ENCODE measurements at regions not wholly inside any gene's neighbourhood (a gene's known extent, or its start where the extent isn't known, plus 50 kb on each side); places are given as distances from the start of the nearest gene placed in this dataset.

GRCh38 chr9:89983411-89983810 is 378.6 kb downstream of the GADD45G start:
- no peak for DNase-seq

- no peak for DNase-seq
Observed at GRCh38 chr9:89984214-89984613, 379.4 kb downstream of the GADD45G start.

GRCh38 chr9:89985068-89985467 is 380.3 kb downstream of the GADD45G start:
- DNase-seq = no peak

GRCh38 chr9:89986190-89986589 is 381.4 kb downstream of the GADD45G start:
- peak; percentile 54 for DNase-seq

GRCh38 chr9:89988458-89988857 is 383.6 kb downstream of the GADD45G start:
- no peak for DNase-seq

- no peak for DNase-seq
Observed at GRCh38 chr9:89991204-89991790, 386.5 kb downstream of the GADD45G start.

GRCh38 chr9:89992326-89993198 is 387.8 kb downstream of the GADD45G start:
- no peak for DNase-seq

GRCh38 chr9:89993678-89994630 is 389.1 kb downstream of the GADD45G start:
- DNase-seq = no peak

- DNase-seq = no peak
Observed at GRCh38 chr9:89994988-89995613, 390.3 kb downstream of the GADD45G start.

GRCh38 chr9:89996116-89996515 is 391.3 kb downstream of the GADD45G start:
- no peak for DNase-seq

- peak; percentile 12 for DNase-seq
Observed at GRCh38 chr9:89996773-89997172, 392.0 kb downstream of the GADD45G start.

GRCh38 chr9:89998633-89999032 is 393.8 kb downstream of the GADD45G start:
- DNase-seq = no peak

- no peak for DNase-seq
Observed at GRCh38 chr9:89999176-89999533, 394.3 kb downstream of the GADD45G start.

- DNase-seq = peak; percentile 76
Observed at GRCh38 chr9:89999534-90000370, 394.9 kb downstream of the GADD45G start.

GRCh38 chr9:90000925-90001324 is 396.1 kb downstream of the GADD45G start:
- DNase-seq = no peak

- DNase-seq = no peak
Observed at GRCh38 chr9:90001747-90002146, 396.9 kb downstream of the GADD45G start.

- DNase-seq = no peak
Observed at GRCh38 chr9:90002397-90003271, 397.8 kb downstream of the GADD45G start.

GRCh38 chr9:90005388-90005787 is 400.6 kb downstream of the GADD45G start:
- DNase-seq = no peak

- no peak for DNase-seq
Observed at GRCh38 chr9:90007516-90008440, 403.0 kb downstream of the GADD45G start.

- no peak for DNase-seq
Observed at GRCh38 chr9:90009447-90009846, 404.6 kb downstream of the GADD45G start.
